GM12878 (cell line): ENCODE measurements at regions not wholly inside any gene's neighbourhood (a gene's known extent, or its start where the extent isn't known, plus 50 kb on each side); places are given as distances from the start of the nearest gene placed in this dataset.

Experiments
- ATAC-seq: fragments of 200-7000 bp; cut with Tn5 transposase; 3 replicates; pipeline ENCODE4 v1.9.1; 2020; ENCODE audit warnings: mild to moderate bottlenecking, moderate library complexity
- BruUV-seq: library from RNA; stranded (reverse); fragments of 400-500 nt; replicated peaks from 2 replicates; lab custom pipeline; 2021; lab: Mats Ljungman, UMichigan
- CTCF ChIA-PET: fragments of 300-600 bp; sonication (Branson Sonifier 250); formaldehyde crosslinking; extraction: SDS; loops from one replicate; lab custom pipeline; 2021; ENCODE audit warnings: inconsistent platforms; lab: Yijun Ruan, JAX
- POLR2A ChIA-PET: fragments of 350-600 bp; formaldehyde crosslinking; extraction: SDS; loops from one replicate; lab custom pipeline; 2021; ENCODE audit warnings: inconsistent platforms; lab: Charles Lee
- RAD21 ChIA-PET: fragments of 300-600 bp; sonication (Branson Sonifier 250); formaldehyde crosslinking; loops from one replicate; lab custom pipeline; 2023; ENCODE audit warnings: antibody characterized with exemption; ENCODE audit not compliant: unreplicated experiment; lab: Charles Lee
- SMC1A ChIA-PET: fragments of 300-600 bp; sonication (Branson Sonifier 250); formaldehyde crosslinking; loops from one replicate; lab custom pipeline; 2023; ENCODE audit not compliant: unreplicated experiment, uncharacterized antibody; lab: Charles Lee
- DNase-seq: peaks from one replicate; pipeline ENCODE4 v3.0.0-alpha.2; 2011; ENCODE audit warnings: low read depth, low spot score
- FAIRE-seq: peaks from 3 replicates; lab custom pipeline; 2011; peaks lifted over from hg19 to GRCh38; lab: Jason Lieb, UNC
- H2AFZ ChIP-seq: 2 replicates; pipeline ENCODE4 v1.6.0; 2011; ENCODE audit warnings: low read depth, low read length, control low read depth; ENCODE audit not compliant: control insufficient read depth
- H3K27ac ChIP-seq: 2 replicates; pipeline ENCODE4 v1.5.1; 2011; ENCODE audit warnings: control low read depth; ENCODE audit not compliant: control insufficient read depth, insufficient read depth
- H3K27me3 ChIP-seq, 2 experiments: replicated peaks in 1 of 2; 2 replicates each; pipeline versions ENCODE4 v1.6.0 to v1.6.1; 2011; ENCODE audit warnings: low read length in 1 of 2; ENCODE audit not compliant: control insufficient read depth in 2 of 2, insufficient read depth in 2 of 2
- H3K36me3 ChIP-seq, 2 experiments: 2 replicates each; pipeline ENCODE4 v1.5.1; 2011; ENCODE audit warnings: low read length in 1 of 2; ENCODE audit not compliant: control insufficient read depth in 2 of 2, insufficient read depth in 2 of 2
- H3K4me1 ChIP-seq: 2 replicates; pipeline ENCODE4 v1.6.1; 2011; ENCODE audit warnings: mild to moderate bottlenecking, low read length, moderate library complexity, mixed read lengths; ENCODE audit not compliant: control insufficient read depth, insufficient read depth
- H3K4me2 ChIP-seq: 2 replicates; pipeline ENCODE4 v1.6.0; 2011; ENCODE audit warnings: control low read depth; ENCODE audit not compliant: control insufficient read depth, insufficient read depth
- H3K4me3 ChIP-seq: fragments of 200-600 bp; sonication (generic); 2 replicates; pipeline ENCODE4 v1.5.1; 2016
- H3K79me2 ChIP-seq: 2 replicates; pipeline ENCODE4 v1.6.0; 2011; ENCODE audit warnings: low read length; ENCODE audit not compliant: control insufficient read depth, insufficient read depth
- H3K9ac ChIP-seq: 2 replicates; pipeline ENCODE4 v1.8.0; 2011; ENCODE audit warnings: low read length, control low read depth, mixed read lengths; ENCODE audit not compliant: control insufficient read depth, insufficient read depth
- H3K9me3 ChIP-seq: replicated peaks from 3 replicates; pipeline ENCODE4 v1.5.1; 2011; ENCODE audit warnings: mild to moderate bottlenecking, low read length; ENCODE audit not compliant: control insufficient read depth, insufficient read depth
- H4K20me1 ChIP-seq: 2 replicates; pipeline ENCODE4 v1.6.0; 2011; ENCODE audit not compliant: control insufficient read depth, insufficient read depth
- CREM ChIP-seq: IDR thresholded peaks from 2 replicates; pipeline ENCODE4 v1.6.1; 2014; ENCODE audit warnings: antibody characterized with exemption, low read depth
- FOXK2 ChIP-seq: fragments of 450-650 bp; IDR thresholded peaks from 2 replicates; pipeline ENCODE4 v1.6.1; 2017; ENCODE audit warnings: mild to moderate bottlenecking, moderate library complexity
- GABPA ChIP-seq: IDR thresholded peaks from 2 replicates; pipeline ENCODE4 v1.6.1; 2014; ENCODE audit warnings: antibody characterized with exemption, low read depth, mild to moderate bottlenecking, inconsistent platforms
- KDM1A ChIP-seq: fragments of 200-600 bp; sonication (generic); IDR thresholded peaks from 2 replicates; pipeline ENCODE4 v1.6.1; 2016; ENCODE audit warnings: borderline replicate concordance
- LARP7 ChIP-seq: fragments of 450-650 bp; IDR thresholded peaks from 2 replicates; pipeline ENCODE4 v1.6.1; 2017; ENCODE audit warnings: mild to moderate bottlenecking
- MAX ChIP-seq: IDR thresholded peaks from 2 replicates; pipeline ENCODE4 v1.6.1; 2012; ENCODE audit warnings: low read depth, low read length, improper control_type of control experiment
- MYB ChIP-seq: fragments of 150-350 bp; IDR thresholded peaks from 2 replicates; pipeline ENCODE4 v1.6.1; 2014; ENCODE audit warnings: mild to moderate bottlenecking, low read depth, low read length, borderline replicate concordance
- RAD21 ChIP-seq: IDR thresholded peaks from 2 replicates; pipeline ENCODE4 v1.6.1; 2011; ENCODE audit warnings: mild to moderate bottlenecking, low read depth, low read length, moderate library complexity; ENCODE audit not compliant: insufficient read depth
- RFX5 ChIP-seq: IDR thresholded peaks from 2 replicates; pipeline ENCODE4 v1.6.1; 2011; ENCODE audit warnings: low read depth, low read length, improper control_type of control experiment
- SMAD1 ChIP-seq: fragments of 450-650 bp; IDR thresholded peaks from 2 replicates; pipeline ENCODE4 v1.6.1; 2018; ENCODE audit warnings: mild to moderate bottlenecking, low read depth; ENCODE audit not compliant: partially characterized antibody
- SMC3 ChIP-seq: IDR thresholded peaks from 2 replicates; pipeline ENCODE4 v1.6.1; 2011; ENCODE audit warnings: low read length, improper control_type of control experiment, borderline replicate concordance
- STAT3 ChIP-seq: IDR thresholded peaks from 2 replicates; pipeline ENCODE4 v1.6.1; 2011; ENCODE audit warnings: low read depth, low read length, improper control_type of control experiment
- USF2 ChIP-seq: IDR thresholded peaks from 2 replicates; pipeline ENCODE4 v1.6.1; 2011; ENCODE audit warnings: low read depth, low read length, improper control_type of control experiment, borderline replicate concordance
- ZNF592 ChIP-seq: fragments of 450-650 bp; IDR thresholded peaks from 2 replicates; pipeline ENCODE4 v1.6.1; 2017; ENCODE audit warnings: mild to moderate bottlenecking, moderate library complexity
- ZNF622 ChIP-seq: fragments of 450-650 bp; IDR thresholded peaks from 2 replicates; pipeline ENCODE4 v1.6.1; 2017; ENCODE audit warnings: mild to moderate bottlenecking, inconsistent platforms
- WGBS: methylation state at CpG from one replicate; pipeline ENCODE4 v1.1.6; 2016; ENCODE audit warnings: low lambda C conversion rate; ENCODE audit not compliant: insufficient replicate concordance, insufficient coverage; ENCODE audit errors: missing lambda C conversion rate; 5-methylcytosine and 5-hydroxymethylcytosine counted together
- in situ Hi-C: fragments of 300-500 bp; cut with MboI; formaldehyde crosslinking; loops from 9 replicates; pipeline ENCODE4 v1.14.3; 2018; ENCODE audit warnings: mixed read lengths
- intact Hi-C: fragments of 100-400 bp; cut with micrococcal nuclease; formaldehyde crosslinking; loops from one replicate; pipeline ENCODE4 v1.14.2; 2022; ENCODE audit not compliant: unreplicated experiment
- TF ChIP-seq, protein P1 (sequence below): IDR thresholded peaks from 2 replicates; pipeline ENCODE4 v1.6.1; 2012; ENCODE audit warnings: low read length, inconsistent platforms
- TF ChIP-seq, protein P2 (sequence below): IDR thresholded peaks from 2 replicates; pipeline ENCODE4 v1.6.1; 2011; ENCODE audit warnings: borderline replicate concordance, low read depth, mild to moderate bottlenecking, moderate library complexity, low read length; ENCODE audit not compliant: insufficient read depth, poor library complexity, severe bottlenecking

GRCh38 chr2:7971841-7972240, 710.0 kb upstream of the ID2 start:
- FAIRE-seq (no peak), ATAC-seq (no peak), DNase-seq (no peak)
- Histone ChIP-seq H3K27me3 (no peaks in the 10 kb centered on the region), H3K79me2 (no peaks in the 10 kb centered on the region), H2AFZ (no peak overlapping the region), H3K9ac (no peak overlapping the region), H3K4me1 (no peaks in the 10 kb centered on the region), H3K4me3 (no peak overlapping the region), H3K4me2 (no peak overlapping the region), H3K9me3 (no peaks in the 10 kb centered on the region), H3K27ac (no peak overlapping the region), H3K36me3 (no peaks in the 10 kb centered on the region), H4K20me1 (no peaks in the 10 kb centered on the region)
- BruUV-seq, result no TSS peak
- in situ Hi-C loops, result no loop called here
- ChIA-PET SMC1A (interaction anchor here (0.7 to 1.3 kb wide), 7 partner anchors 10 to 89 kb away, joined by 3 to 5 read pairs (median 3); no protein-coding TSS in a partner anchor), POLR2A (no interaction called here), CTCF (interaction anchor here (0.5 to 1.7 kb wide), 4 partner anchors 8 to 258 kb away, joined by 3 read pairs; no protein-coding TSS in a partner anchor), RAD21 (interaction anchor here (1.2 to 1.5 kb wide), 2 partner anchors 9 to 11 kb away, joined by 3 read pairs; no protein-coding TSS in a partner anchor)
- intact Hi-C loops, result no loop called here
- whole genome bisulfite sequencing, result 10% methylated on average over 4 of the region's 4 CpGs
- TF ChIP-seq, protein P1, sequence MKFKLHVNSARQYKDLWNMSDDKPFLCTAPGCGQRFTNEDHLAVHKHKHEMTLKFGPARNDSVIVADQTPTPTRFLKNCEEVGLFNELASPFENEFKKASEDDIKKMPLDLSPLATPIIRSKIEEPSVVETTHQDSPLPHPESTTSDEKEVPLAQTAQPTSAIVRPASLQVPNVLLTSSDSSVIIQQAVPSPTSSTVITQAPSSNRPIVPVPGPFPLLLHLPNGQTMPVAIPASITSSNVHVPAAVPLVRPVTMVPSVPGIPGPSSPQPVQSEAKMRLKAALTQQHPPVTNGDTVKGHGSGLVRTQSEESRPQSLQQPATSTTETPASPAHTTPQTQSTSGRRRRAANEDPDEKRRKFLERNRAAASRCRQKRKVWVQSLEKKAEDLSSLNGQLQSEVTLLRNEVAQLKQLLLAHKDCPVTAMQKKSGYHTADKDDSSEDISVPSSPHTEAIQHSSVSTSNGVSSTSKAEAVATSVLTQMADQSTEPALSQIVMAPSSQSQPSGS, result no peak
- TF ChIP-seq USF2 (no peak), SMC3 (no peak), CREM (no peak), SMAD1 (no peak), MAX (no peak), FOXK2 (no peak), GABPA (no peak), RFX5 (no peak), MYB (no peak), STAT3 (no peak), LARP7 (no peak), ZNF592 (no peak), RAD21 (no peak), ZNF622 (no peak), KDM1A (no peak)
- TF ChIP-seq, protein P2, sequence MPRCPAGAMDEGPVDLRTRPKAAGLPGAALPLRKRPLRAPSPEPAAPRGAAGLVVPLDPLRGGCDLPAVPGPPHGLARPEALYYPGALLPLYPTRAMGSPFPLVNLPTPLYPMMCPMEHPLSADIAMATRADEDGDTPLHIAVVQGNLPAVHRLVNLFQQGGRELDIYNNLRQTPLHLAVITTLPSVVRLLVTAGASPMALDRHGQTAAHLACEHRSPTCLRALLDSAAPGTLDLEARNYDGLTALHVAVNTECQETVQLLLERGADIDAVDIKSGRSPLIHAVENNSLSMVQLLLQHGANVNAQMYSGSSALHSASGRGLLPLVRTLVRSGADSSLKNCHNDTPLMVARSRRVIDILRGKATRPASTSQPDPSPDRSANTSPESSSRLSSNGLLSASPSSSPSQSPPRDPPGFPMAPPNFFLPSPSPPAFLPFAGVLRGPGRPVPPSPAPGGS, result no peak
